ENCODE measurements at regions not wholly inside any gene's neighbourhood (a gene's known extent, or its start where the extent isn't known, plus 50 kb on each side); places are given as distances from the start of the nearest gene placed in this dataset.

DNA sequence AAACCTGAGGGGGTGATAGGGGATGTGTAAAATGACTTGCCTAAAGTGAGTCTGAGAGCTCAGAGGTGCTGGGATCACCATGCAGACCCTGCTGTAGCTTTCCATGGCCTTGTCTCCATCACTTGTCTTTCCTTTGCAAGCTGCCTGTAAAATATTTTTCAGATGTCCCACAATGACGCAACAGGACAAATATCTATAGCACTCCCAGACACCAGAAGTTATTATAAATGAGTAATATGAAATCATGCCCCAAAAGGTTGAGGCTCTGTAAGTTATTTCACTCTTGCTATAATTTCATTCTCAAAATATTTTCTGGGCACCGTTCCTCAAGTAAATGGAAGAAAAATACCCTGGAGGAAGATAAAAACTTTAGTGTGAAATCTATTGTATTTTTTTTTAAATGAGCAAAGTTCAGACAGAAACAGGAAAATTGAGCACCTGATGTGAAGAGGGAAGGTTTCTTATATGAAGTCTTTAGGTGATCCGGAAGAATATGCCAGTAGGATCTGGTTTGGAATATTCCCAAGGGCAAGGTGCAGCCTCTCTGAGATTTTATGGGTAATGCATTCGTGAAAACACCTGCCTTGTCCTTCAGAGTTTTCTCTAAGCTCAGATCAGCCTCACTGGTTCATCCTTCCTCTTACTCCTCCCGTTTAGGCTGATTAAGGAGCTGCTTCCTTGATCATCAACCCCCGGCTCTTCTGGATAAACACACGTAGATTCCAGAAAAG lies 138.3 kb upstream of the DMAC1 start:
- Histone ChIP-seq H3K4me3 (no peak overlapping the region), H3K4me1 (peaks cover 0 to 7% (median 0%) of the 10 kb centered on the region in 3 donors), H3K36me3 (no peaks in the 10 kb centered on the region), H3K27me3 (no peaks in the 10 kb centered on the region), H3K9me3 (peaks cover 0 to 9% (median 0%) of the 10 kb centered on the region in 3 donors), H3K27ac (no peak overlapping the region)
- TF ChIP-seq EP300 (IDR thresholded peaks at IDR 0.05) (no peak), CTCF (IDR thresholded peaks at IDR 0.05) (no peak), POLR2AphosphoS5 (IDR thresholded peaks at IDR 0.05) (no peak)
- 70 to 71% methylated on average over 7 of the region's 7 CpGs for WGBS, 2 donors (ENCODE audit: low coverage in 1 of 2)
- ATAC-seq = no peak

DNA sequence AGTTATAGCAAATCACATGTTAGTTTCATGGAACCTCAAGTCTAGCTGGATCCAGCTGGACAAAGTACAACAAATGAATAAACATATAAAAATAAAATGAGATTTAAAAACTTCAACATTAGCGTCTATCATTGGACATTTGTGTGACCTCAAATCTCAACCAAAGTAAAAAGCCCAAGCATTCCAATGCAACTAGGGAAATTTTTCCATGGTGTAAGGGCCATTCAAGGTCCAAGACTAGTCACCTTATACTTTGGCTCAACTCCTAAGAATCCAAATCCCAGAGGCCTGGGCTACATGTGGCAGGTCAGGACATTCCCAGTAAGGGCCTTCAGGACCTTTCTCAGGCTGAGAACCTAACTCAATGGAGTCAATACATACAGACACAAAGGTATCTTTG lies 137.4 kb upstream of the DMAC1 start:
- Histone ChIP-seq H3K9me3 (peaks cover 0 to 9% (median 0%) of the 10 kb centered on the region in 3 donors), H3K4me3 (no peak overlapping the region), H3K27ac (no peak overlapping the region), H3K27me3 (no peaks in the 10 kb centered on the region), H3K4me1 (peaks cover 0 to 7% (median 0%) of the 10 kb centered on the region in 3 donors), H3K36me3 (no peaks in the 10 kb centered on the region)
- 27 to 58% methylated on average over 1 of the region's 1 CpG for WGBS, 2 donors (ENCODE audit: low coverage in 1 of 2)
- no peak for TF ChIP-seq EP300 (IDR thresholded peaks at IDR 0.05)
- no peak for ATAC-seq

GRCh38 chr9:7936163-7936562 lies 136.6 kb upstream of the DMAC1 start:
- Histone ChIP-seq H3K4me3 (no peak overlapping the region), H3K4me1 (peaks cover 0 to 7% (median 0%) of the 10 kb centered on the region in 3 donors), H3K27me3 (no peaks in the 10 kb centered on the region), H3K27ac (no peak overlapping the region), H3K9me3 (peaks cover 0 to 9% (median 0%) of the 10 kb centered on the region in 3 donors), H3K36me3 (no peaks in the 10 kb centered on the region)
- ATAC-seq = no peak
- TF ChIP-seq EP300 (IDR thresholded peaks at IDR 0.05) (no peak), CTCF (IDR thresholded peaks at IDR 0.05) (no peak), POLR2AphosphoS5 (IDR thresholded peaks at IDR 0.05) (no peak), POLR2A (IDR thresholded peaks at IDR 0.05) (no peak)
- WGBS, 2 donors (ENCODE audit: low coverage in 1 of 2) = 34 to 62% methylated on average over 2 to 4 of the region's 4 CpGs

DNA sequence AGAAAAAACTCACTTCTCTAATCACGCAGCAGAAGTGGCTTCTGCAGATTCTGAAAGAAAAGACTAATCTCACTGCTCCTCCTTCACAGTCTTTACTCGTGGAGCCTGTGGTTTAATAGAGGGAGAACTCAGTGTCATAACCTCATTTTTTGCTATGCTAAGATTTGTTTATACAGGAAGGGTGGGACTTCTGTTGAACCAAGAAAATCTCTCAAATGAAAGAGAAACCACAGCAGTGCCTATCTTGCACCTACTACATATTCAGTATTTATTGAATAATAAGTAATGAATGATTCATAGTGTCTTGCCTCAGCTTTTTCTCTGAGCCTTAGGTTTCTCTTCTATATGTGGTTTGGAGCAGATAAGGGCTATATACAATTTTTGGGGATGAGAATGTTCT lies 136.1 kb upstream of the DMAC1 start:
- ATAC-seq = no peak
- H3K27ac ChIP-seq = no peak overlapping the region
- H3K4me1 ChIP-seq = peaks cover 0 to 7% (median 0%) of the 10 kb centered on the region in 3 donors
- TF ChIP-seq CTCF (IDR thresholded peaks at IDR 0.05) (no peak), POLR2A (IDR thresholded peaks at IDR 0.05) (no peak), POLR2AphosphoS5 (IDR thresholded peaks at IDR 0.05) (no peak), EP300 (IDR thresholded peaks at IDR 0.05) (no peak)
- H3K9me3 ChIP-seq = peaks cover 0 to 9% (median 0%) of the 10 kb centered on the region in 3 donors
- H3K27me3 ChIP-seq = no peaks in the 10 kb centered on the region
- no peak overlapping the region for H3K4me3 ChIP-seq
- WGBS, 2 donors (ENCODE audit: low coverage in 1 of 2) = 8 to 30% methylated on average over 2 of the region's 2 CpGs
- no peaks in the 10 kb centered on the region for H3K36me3 ChIP-seq

GRCh38 chr9:7932767-7933166 lies 133.2 kb upstream of the DMAC1 start:
- 79 to 81% methylated on average over 2 to 4 of the region's 4 CpGs for WGBS, 2 donors (ENCODE audit: low coverage in 1 of 2)
- no peak for ATAC-seq
- TF ChIP-seq POLR2A (IDR thresholded peaks at IDR 0.05) = no peak
- TF ChIP-seq POLR2AphosphoS5 (IDR thresholded peaks at IDR 0.05) = no peak
- no peak for TF ChIP-seq EP300 (IDR thresholded peaks at IDR 0.05)
- no peak for TF ChIP-seq CTCF (IDR thresholded peaks at IDR 0.05)
- H3K9me3 ChIP-seq = no peaks in the 10 kb centered on the region
- no peak overlapping the region for H3K4me3 ChIP-seq
- H3K36me3 ChIP-seq = no peaks in the 10 kb centered on the region
- H3K27ac ChIP-seq = no peak overlapping the region
- H3K4me1 ChIP-seq = peaks cover 0 to 7% (median 0%) of the 10 kb centered on the region in 3 donors
- no peaks in the 10 kb centered on the region for H3K27me3 ChIP-seq

Data from gastroesophageal sphincter (tissue), 4 donors.